ENCODE measurements at regions not wholly inside any gene's neighbourhood (a gene's known extent, or its start where the extent isn't known, plus 50 kb on each side); places are given as distances from the start of the nearest gene placed in this dataset.

- Histone ChIP-seq H2BK120ac (ENCODE audit: low read depth, low read length, poor library complexity, severe bottlenecking) (no peak overlapping the region), H3K18ac (ENCODE audit: insufficient read length, low read depth, low read length) (no peak overlapping the region), H3K9me3 (ENCODE audit: control insufficient read depth, low read depth, low read length) (no peaks in the 10 kb centered on the region), H2BK12ac (ENCODE audit: insufficient read length, low read depth, low read length) (no peak overlapping the region), H2BK5ac (ENCODE audit: insufficient read length, low read length) (no peak overlapping the region), H3K9ac (ENCODE audit: extremely low read depth, insufficient read length, low read length) (no peak overlapping the region), H3K56ac (ENCODE audit: insufficient read length, low read depth, low read length) (no peak overlapping the region), H2AFZ (ENCODE audit: low read length) (no peak overlapping the region), H3K23me2 (ENCODE audit: insufficient read length, low read depth, low read length, poor library complexity, severe bottlenecking) (no peaks in the 10 kb centered on the region), H3K79me2 (ENCODE audit: insufficient read depth, low read length) (no peaks in the 10 kb centered on the region), H2BK15ac (ENCODE audit: low read depth, low read length) (no peak overlapping the region), H3K79me1 (ENCODE audit: insufficient read depth, low read depth, low read length, poor library complexity, severe bottlenecking) (no peaks in the 10 kb centered on the region), H2AK5ac (ENCODE audit: insufficient read length, low read length) (no peak overlapping the region), H4K8ac (replicated peaks; ENCODE audit: insufficient read length, low read depth, low read length) (no peak overlapping the region), H3K4me2 (ENCODE audit: insufficient read depth, insufficient read length, low read length) (no peak overlapping the region), H3K27ac (ENCODE audit: insufficient read length, low read depth, low read length) (no peak overlapping the region), H4K5ac (ENCODE audit: insufficient read length, low read depth, low read length) (no peak overlapping the region), H4K91ac (ENCODE audit: insufficient read length, low read depth, low read length) (no peak overlapping the region), H3T11ph (ENCODE audit: low read length) (no peak overlapping the region), H3K4me1 (ENCODE audit: insufficient read depth, low read length) (no peaks in the 10 kb centered on the region), H2BK20ac (ENCODE audit: low read depth, low read length, poor library complexity, severe bottlenecking) (no peak overlapping the region), H3K27me3 (ENCODE audit: insufficient read depth, low read length) (no peaks in the 10 kb centered on the region), H3K14ac (ENCODE audit: insufficient read depth, low read length) (no peak overlapping the region), H3K4ac (ENCODE audit: low read depth, low read length) (no peak overlapping the region), H4K20me1 (ENCODE audit: control insufficient read depth, insufficient read depth, insufficient read length) (no peaks in the 10 kb centered on the region), H3K23ac (ENCODE audit: insufficient read length, low read depth, low read length) (no peak overlapping the region)
- Mint-ChIP-seq H3K36me3 (ENCODE audit: insufficient read depth in 1 of 3, low read depth in 3 of 3) (0 out of 7 replicates have a peak, but pooled peaks cover 0 to 2% (median 0%) of the 10 kb centered on the region in 3 experiments), H3K27ac (no peak overlapping the region), H3K9me3 (no peaks in the 10 kb centered on the region), H3K4me3 (no peak overlapping the region), H3K27me3 (ENCODE audit: low read depth) (peaks cover 13% of the 10 kb centered on the region), H3K4me1 (no peaks in the 10 kb centered on the region)
- no peak for DNase-seq
- TF ChIP-seq CTCF (conservative IDR thresholded peaks at IDR 0.05), result no peak
- 100% methylated on average over 3 of the region's 11 CpGs for WGBS (ENCODE audit: extremely low coverage, insufficient read length, low lambda C conversion rate)
Observed at GRCh38 chr6:150308812-150309645, 59.8 kb upstream of the IYD start.
